Stimulated activated CD4-positive, alpha-beta T cell treated with anti-CD3 and anti-CD28 coated beads, TNF-alpha, amount 100 ng/mL, for 48 hours (primary cell): ENCODE measurements at regions not wholly inside any gene's neighbourhood (a gene's known extent, or its start where the extent isn't known, plus 50 kb on each side); places are given as distances from the start of the nearest gene placed in this dataset.

Experiments
- DNase-seq, 3 donors: peaks; one replicate each; pipeline ENCODE4 v3.0.0-alpha.2; 2020; ENCODE audit warnings: low read depth in 3 of 3

DNA sequence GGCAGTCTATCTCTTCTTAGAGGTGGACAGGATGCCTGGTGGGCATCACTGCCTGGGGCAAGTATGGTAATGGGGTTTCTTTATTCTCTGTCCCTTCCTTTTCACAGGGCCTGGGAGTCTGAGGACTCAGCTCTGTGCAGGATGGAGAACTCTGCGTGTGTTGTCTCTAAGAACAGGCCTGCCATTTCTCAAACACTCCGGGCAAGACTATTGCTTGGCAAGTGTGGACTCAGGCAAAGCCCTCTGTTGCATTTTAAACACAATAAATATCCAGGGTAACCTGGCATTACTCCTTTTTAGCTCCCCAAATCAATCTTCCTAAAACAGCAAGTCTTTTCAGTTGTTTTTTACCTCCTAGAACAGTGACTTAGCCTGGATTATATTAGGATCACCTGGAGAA, 185.1 kb upstream of the ROPN1 start:
- DNase-seq = no peak

DNA sequence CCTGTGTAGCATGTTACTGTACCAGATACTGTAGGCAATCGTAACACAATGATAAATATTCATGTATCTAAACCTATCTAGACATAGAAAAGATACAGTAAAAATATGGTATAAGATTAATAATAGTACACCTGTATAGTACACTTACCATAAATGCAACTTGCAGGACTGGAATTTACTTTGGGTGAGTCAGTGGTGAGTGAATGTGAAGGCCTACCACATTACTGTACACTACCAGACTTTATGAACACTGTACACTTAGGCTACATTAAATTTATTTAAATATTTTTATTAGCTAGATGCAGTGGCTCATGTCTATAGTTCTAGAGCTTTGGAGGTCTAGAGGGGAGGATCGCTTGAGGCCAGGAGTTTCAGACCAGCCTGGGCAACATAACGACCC, 186.6 kb upstream of the ROPN1 start:
- DNase-seq = no peak

DNA sequence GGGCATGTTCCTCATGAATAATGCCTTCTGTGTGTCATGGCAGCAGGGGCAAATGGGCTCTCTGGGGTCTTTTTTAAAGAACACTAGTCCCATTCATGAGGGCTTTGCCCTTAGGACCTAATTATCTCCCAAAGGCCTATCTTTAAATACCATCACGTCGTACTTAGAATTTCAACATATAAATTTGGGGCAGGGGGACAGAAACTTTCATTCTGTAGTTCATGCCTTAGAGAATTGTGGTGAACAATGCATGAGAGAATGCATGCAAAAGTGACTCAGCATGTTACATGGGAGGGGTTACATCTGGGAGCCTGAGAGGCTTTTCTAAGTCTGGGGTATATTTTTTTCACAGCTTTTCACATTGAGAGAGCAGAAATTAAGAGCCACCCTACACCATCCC, 208.5 kb upstream of the ROPN1 start:
- no peak for DNase-seq

DNA sequence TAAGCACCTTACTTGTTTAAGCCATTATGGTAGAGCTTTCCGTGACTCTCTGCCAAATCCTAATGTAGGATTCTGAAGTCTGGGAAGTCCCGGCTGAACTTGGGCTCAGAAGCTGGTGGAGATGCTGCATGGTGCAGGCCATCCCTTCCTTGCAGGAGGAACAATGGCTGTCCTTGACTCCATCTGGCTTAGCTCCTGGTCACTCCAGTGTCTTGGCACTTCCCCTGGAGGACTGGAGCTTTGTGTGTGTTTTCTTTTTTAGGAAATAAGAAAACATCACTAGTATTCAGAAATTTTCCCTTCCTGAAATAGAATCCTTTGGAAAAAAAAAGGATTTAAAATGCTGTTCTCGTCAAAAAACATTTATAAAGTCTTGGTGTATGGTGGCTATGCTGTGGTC, 209.3 kb upstream of the ROPN1 start:
- DNase-seq = no peak

DNA sequence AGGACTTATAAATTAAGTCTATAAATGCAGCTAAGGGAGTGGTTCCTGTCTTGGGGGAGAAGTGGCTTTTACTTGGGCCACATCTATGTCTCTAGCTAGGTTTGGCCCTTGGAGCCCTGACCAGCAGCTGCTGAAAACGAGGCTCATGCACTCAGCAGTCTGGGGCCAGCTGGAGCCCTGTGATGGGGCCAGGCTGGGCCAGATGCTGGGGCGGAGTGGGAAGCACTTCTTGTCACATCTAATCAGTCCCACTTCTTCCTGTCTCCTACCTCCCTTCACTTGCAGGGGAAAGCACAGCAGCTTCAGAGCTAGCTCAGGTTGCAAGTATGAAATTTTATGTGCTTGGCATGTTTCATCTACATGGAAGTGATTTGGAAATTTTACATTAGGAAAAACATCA, 209.9 kb upstream of the ROPN1 start:
- DNase-seq = no peak

DNA sequence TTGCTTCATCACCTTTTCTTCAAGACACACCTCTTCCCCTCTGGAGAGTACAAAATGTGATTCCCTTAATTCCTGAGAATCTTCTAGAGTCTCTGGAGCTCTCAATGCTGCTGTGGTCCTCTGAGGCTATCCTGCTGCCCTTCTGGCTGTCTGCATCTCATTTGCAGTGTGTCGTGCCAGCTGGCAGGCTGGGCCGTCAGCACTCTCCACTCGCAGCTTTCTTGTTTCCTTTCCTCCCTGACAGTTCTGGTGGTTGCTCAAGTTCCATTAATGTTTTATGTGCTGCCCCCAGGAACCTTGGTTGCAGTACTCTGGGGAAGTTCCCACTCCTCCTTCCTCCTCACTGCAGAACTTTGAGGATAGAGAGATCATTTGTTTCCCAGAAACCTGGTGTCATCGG, 210.8 kb upstream of the ROPN1 start:
- DNase-seq = no peak

DNA sequence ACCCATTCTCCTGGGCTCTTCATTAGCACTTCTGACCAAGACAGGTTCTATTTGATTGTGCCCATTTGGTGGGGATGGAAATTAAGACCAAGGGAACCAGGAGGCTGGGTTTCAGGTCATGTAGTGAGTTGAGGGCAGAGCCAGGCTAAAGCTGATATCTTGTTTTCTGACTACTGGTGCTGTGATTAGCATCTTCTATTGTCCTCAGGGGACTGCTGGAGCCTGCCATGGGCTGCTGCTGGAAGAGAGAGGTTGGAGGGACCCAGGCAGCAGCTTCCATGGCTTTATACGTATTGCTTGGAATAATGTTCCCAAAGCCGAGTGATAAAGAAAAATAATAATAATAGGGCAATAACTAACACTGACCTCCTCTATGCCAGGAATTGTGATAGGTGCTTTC, 211.4 kb upstream of the ROPN1 start:
- DNase-seq = no peak

DNA sequence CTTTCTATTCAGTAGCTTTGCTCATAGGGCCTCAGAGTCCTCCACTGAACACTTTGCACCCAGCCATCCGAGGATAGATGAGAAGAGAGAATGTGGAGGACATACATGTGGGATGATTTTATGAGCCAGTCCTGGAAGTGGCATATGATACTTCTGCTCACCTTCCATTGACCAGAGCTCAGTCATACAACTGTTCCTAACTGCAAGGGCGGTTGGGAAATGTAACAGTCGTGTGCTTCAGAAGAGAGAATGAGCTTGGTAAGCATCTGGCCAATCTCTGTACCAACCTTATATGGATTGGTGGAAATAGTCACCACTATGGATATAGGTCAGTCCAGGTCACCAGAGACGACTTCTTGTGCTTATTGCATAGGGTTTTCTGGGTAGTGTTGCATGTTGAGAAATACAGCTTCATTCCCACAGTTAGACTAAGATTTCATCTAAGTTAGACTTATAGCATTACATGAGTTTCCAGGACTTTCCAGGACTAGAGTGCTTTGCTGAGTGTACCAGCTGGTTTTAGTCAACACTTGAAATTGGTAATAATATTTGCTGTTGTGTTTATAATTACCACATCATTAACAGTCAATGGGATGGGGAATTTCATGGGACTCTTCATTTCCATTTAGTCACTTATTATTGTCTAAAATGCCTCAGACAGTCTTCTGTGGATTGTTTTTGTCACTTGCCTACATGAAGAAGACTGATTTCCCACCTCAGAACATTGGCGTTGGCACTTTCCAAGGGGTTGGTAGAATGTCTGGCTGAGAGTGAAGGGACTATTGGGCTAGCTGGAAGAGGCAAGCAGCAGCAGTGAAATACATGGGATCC, 214.5 kb upstream of the ROPN1 start:
- no peak for DNase-seq

DNA sequence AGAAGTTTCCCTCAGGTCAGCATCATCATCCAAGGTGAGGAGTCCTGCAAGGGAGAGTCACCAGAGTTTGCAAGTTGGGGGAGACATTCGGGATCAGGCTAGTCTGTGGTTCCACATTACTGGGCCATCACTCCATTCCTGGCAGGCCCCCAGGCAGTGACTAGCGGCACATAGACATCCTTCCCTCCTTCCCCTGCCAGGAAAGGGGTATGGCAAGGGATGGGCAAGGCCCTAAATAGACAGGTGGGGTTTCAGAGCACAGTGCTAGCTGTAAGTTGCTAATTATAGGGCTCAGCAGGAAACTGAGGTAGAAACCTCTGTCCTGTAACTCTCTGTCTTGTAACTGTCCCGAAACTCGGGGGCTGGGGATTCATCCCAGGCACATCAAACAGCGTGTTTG, 215.2 kb upstream of the ROPN1 start:
- DNase-seq = no peak

DNA sequence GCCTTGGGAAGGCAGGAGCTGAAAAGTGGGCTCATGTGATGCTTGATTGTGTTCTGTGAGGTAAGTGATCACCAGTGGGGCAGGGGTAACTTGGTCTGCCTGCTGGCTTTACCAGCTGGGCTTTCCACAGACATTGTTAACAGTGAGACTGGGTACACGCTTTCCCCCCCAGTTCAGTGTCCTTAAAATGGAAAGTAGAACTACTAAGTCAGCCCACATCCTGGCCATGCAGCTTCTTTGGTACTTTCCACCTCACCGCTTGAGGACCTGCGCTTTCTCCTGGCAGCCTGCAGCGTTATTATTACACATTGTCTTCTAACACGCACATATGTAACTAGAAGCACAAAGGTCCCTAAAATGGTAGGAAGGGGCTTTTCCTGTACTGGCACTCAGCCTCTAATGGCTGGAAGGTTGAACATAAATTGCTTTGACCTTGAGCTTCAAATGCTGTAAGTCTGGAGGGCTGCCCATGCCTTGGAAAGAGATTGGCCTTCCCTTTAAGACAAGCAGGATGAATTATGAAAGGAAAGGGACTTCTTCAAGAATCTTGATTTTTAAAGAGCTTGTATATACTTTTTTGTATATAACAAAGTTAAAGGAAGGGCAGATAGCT, 216.1 kb upstream of the ROPN1 start:
- no peak for DNase-seq

DNA sequence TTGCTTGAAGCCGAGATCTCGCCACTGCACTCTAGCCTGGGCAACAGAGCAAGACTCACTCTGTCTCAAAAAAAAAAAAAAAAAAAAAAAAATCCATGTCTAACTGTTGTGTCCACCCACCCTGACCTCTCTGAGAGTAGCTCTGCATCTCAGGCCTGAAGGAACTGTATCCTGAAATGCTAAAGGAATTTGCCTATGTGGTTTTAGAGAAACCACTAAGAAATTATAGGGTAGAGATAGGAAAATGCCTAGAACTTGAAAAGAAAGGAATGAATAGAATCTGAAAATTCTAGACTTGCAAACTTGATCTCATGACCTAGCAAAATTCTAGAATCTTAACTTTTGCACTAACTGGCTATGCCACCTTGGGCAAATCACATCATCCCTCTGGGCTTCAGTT, 217.5 kb upstream of the ROPN1 start:
- DNase-seq = no peak

DNA sequence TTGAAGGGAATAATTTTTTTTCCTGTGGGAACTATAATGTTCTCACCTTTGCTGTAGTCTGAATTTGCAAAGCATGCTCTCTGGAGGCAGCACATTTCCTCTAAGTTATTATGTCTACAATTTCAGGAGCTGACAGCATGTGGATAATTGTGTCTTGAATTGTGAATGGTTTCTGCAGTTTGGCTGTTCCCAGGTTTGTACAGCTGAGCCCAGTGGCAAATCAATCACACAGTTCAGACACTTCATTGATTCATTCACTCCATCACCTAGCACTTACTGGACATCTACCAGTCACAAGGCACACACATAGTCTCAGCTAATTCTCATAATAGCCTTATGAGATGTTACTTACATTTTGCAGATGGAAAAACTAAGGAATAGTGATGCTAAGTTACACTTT, 219.0 kb upstream of the ROPN1 start:
- DNase-seq = no peak

DNA sequence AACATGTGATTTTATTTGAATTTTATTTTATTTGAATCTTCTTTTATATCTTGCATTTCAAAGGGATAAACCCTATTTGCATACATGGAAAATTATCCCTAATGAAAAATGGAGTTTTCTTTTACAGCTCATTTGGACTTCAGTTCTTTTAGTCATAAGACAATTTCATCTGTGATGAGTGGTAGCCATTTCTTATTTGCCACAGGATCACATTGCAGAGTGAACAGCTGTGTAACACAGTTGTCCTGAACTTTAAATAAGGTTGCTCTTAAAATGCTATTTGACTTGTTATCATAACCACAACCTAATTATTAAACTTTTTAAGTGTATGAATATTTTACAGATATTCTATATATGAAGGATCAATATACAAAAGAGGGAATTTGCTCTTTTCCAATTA, 221.7 kb upstream of the ROPN1 start:
- DNase-seq = no peak

DNA sequence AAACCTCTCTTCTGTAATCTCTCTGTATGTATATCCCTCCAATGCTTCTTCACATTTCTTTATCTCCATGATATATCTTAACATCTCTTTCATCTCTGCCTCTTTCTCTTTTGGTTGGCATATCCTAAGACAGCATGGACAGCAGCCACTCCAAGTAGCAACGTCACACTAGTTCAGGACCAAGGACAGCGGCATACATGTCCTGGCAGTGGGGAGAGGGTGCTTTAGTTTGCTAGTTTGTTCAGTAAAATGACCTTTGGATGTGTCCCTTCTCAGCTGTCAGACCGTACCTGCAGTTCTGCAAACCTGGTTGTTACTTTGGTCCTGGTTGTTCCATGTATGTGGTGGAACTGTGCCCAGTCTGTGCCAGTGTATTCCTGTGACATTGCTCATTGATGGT, 225.6 kb upstream of the ROPN1 start:
- DNase-seq = peak in 1 of 3 donors; percentile 5

DNA sequence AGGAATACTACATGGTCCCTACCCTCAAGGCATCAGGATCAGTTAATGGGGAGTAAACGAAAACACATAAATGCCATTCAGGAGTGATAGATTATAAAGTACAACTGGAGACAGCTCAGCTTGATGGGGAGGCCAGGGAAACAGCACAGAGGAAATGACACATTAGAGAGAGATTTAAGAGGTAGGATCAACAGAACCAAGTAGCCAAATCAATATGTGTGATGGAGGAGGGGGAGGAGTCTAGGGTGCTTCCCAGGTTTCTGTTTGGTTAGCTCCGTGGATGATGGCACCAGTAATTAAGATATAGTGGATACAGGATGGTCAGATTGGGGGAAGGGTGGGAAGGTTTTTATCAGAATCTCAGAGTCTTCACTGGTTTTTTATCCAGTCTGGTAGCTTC, 229.5 kb upstream of the ROPN1 start:
- DNase-seq = no peak

DNA sequence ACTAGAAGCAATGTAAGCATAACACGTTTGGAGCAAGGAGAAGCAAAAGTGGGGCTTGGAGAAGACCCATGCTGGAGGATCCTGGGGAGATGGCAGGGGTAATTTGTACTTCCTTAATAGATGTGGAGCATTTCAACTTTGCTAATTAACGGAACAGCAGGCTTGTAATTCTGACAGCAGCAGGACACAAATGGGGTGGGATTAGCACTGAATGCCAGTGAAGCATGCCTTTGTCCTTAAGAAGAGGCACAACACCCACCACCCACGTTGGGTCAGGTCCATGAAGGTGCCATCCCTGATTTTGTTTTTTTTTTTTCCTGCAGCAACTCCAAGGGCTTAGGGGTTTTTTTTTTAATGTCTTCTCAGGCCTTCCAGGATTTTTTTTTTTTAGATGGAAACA, 231.9 kb upstream of the ROPN1 start:
- no peak for DNase-seq

DNA sequence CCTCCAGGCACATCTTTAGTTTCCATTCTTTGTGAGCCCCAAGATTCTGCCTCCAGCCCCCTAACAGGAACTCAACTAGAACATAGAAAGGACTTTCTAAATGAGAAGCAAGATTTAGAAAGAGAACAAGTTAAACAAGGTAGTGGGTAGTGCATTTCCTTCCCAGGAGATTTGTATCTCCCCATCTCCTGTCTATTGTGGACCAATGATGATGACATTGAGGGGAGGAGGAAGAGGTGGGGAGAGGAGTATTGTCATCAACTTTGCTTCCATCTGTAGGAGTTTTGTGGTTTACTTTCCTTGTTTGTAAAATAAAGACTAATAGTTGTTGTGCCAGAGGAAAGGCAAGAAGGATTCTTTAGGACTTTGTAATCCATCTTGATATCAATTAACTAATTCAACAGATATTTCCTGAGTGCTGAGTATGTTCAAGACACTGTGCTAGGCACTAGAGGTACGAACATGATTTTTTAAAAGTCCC, 235.3 kb upstream of the ROPN1 start:
- DNase-seq = no peak

DNA sequence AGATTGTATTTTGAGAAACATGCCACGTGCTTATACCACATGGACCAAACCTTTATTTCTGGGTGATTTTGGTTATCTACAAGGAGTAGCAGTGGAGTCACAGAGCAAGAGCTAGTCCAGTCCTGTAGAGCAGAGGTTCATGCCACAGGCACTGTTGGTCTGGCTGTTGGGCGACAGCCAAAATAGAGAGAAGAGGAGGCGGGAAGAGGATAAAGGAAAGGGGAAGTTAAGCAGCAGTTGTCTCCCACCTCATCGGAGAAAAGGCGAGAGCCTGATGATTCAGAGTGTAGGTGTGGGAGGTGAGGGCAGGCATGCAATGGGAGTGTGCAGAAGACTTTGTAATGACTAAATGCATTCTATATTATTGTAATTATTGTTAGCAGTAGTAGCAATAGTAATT, 237.5 kb upstream of the ROPN1 start:
- no peak for DNase-seq

DNA sequence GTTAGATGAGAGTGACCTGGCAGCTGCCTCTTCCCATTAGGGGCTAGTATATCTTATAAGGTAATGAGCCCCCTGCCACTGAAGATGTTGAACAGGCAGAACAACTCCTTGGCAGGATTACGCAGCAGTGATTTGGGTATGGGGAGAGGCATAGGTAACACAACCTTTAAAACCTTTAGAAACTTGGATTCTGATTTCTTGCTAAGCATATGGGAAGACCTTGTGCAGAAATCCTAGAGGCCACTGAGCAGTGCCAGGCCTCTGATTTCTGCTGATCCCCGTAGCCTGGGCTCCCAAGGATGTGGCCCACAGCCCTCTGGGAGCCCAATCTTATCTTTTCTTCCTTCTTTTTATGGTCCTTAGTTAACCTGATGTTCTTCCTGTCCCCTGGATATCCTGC, 237.9 kb upstream of the ROPN1 start:
- DNase-seq = no peak

DNA sequence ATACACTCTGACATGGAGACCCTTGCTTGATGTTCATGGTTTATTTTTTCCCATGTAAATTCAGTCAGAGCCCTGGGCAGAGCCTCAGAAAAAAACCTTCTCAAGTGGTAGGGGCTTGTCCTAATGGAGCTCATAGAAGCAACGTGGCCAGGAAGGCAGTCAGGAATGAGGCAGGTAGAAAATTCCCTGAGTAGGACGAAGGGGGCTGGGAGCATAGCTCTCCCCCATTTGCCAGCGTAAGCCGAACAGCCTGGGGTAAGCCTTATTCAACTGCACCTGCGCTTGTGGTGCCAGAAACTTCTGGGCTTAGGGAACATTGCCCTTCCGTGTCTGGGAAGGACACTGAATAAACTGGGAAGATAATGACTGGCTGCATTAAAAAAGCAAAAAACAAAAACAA, 238.5 kb upstream of the ROPN1 start:
- DNase-seq = no peak

DNA sequence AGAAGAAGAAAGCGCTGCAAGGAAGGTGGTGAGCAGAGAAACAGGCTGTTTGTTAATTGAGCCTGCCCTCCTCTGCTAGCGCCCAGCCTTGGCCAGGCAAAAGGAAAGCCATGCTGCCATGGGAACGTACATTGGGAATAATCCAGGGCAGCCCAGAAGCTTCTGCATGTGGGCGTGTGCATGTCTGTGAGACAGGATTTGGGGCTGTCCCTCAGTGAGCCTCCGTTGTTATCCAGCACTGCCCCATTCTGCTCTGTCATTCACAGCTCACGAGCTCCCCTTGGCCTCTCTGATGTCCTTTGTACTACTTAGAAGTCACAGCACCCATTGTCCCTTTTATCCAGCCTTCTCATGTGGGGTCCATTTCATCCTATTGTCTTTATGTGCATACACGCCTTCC, 239.1 kb upstream of the ROPN1 start:
- DNase-seq = no peak

DNA sequence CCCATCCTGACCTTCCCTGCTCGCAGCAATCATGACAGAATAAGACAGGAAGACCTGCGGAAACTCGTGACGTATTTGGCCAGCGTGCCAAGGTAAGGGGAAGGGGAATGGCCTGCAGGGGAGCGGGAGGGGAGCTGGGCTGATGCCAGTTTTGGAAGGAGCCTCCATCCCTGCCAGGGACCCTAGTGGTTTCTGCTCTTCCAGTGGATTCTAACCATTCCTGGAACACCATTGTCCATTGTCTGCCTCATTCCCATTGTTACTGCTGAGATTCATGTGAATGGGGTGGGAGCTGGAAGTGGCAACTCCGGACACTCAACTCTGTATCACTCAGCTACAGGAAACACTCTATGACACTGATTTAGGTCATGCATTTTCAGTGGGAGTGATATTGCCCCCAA, 242.9 kb upstream of the ROPN1 start:
- no peak for DNase-seq

DNA sequence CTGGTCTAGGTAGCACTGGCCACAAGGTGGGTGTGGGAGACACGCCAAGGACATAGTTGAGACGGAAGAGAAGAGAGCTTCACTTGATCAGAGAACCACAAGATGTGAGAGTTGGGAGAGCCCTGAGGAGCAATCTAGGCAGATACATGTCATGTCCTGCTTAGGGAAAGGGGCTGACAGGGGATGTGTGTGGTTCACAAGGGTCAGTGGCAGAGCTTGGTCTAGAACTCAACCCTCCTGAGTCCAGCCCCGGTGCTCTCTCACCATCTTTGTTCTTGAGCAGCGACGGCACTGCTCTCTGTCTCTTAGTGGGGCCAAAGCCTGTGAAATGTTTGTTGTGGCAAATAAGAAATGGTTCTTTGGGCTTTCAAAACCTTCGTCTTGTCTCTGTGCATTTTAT, 243.5 kb upstream of the ROPN1 start:
- DNase-seq = no peak
